GM18868 (cell line): ENCODE measurements at regions not wholly inside any gene's neighbourhood (a gene's known extent, or its start where the extent isn't known, plus 50 kb on each side); places are given as distances from the start of the nearest gene placed in this dataset.
"Not testable (repeated sequence)": the region's sequence is repeated elsewhere in the genome, so short reads cannot be mapped to it uniquely, and the experiment has no call there.

Experiments used
- ATAC-seq: cut with Tn5 transposase; IDR thresholded peaks from one replicate; pipeline ENCODE4 v1.9.1; 2021; ENCODE audit warnings: mild to moderate bottlenecking, moderate library complexity; ENCODE audit not compliant: unreplicated experiment

GRCh38 chr12:75685617-75686225 is 174.3 kb upstream of the KRR1 start:
- no peak for ATAC-seq

GRCh38 chr12:75684678-75685616 is 173.5 kb upstream of the KRR1 start:
- no peak for ATAC-seq

- not testable (repeated sequence) for ATAC-seq
Observed at GRCh38 chr12:75683995-75684586, 172.7 kb upstream of the KRR1 start.

GRCh38 chr12:75683220-75683619 is 171.8 kb upstream of the KRR1 start:
- ATAC-seq: no peak

GRCh38 chr12:75677522-75677921 is 166.1 kb upstream of the KRR1 start:
- ATAC-seq: no peak

GRCh38 chr12:75674393-75674792 is 163.0 kb upstream of the KRR1 start:
- no peak for ATAC-seq

GRCh38 chr12:75672200-75672599 is 160.8 kb upstream of the KRR1 start:
- ATAC-seq: no peak

GRCh38 chr12:75670216-75670615 is 158.8 kb upstream of the KRR1 start:
- no peak for ATAC-seq

GRCh38 chr12:75666939-75667334 is 155.5 kb upstream of the KRR1 start:
- ATAC-seq: no peak

- ATAC-seq: no peak
Observed at GRCh38 chr12:75666126-75666938, 154.9 kb upstream of the KRR1 start.

GRCh38 chr12:75665216-75665615 is 153.8 kb upstream of the KRR1 start:
- no peak for ATAC-seq

GRCh38 chr12:75662511-75663159 is 151.2 kb upstream of the KRR1 start:
- no peak for ATAC-seq

- ATAC-seq: no peak
Observed at GRCh38 chr12:75661908-75662307, 150.5 kb upstream of the KRR1 start.

- no peak for ATAC-seq
Observed at GRCh38 chr12:75660805-75661404, 149.5 kb upstream of the KRR1 start.

GRCh38 chr12:75660107-75660530 is 148.7 kb upstream of the KRR1 start:
- no peak for ATAC-seq

- no peak for ATAC-seq
Observed at GRCh38 chr12:75658901-75659823, 147.8 kb upstream of the KRR1 start.

GRCh38 chr12:75658286-75658685 is 146.9 kb upstream of the KRR1 start:
- no peak for ATAC-seq

- no peak for ATAC-seq
Observed at GRCh38 chr12:75657831-75658230, 146.4 kb upstream of the KRR1 start.

- ATAC-seq: not testable (repeated sequence)
Observed at GRCh38 chr12:75657354-75657753, 145.9 kb upstream of the KRR1 start.
